ENCODE measurements at regions not wholly inside any gene's neighbourhood (a gene's known extent, or its start where the extent isn't known, plus 50 kb on each side); places are given as distances from the start of the nearest gene placed in this dataset.

DNA sequence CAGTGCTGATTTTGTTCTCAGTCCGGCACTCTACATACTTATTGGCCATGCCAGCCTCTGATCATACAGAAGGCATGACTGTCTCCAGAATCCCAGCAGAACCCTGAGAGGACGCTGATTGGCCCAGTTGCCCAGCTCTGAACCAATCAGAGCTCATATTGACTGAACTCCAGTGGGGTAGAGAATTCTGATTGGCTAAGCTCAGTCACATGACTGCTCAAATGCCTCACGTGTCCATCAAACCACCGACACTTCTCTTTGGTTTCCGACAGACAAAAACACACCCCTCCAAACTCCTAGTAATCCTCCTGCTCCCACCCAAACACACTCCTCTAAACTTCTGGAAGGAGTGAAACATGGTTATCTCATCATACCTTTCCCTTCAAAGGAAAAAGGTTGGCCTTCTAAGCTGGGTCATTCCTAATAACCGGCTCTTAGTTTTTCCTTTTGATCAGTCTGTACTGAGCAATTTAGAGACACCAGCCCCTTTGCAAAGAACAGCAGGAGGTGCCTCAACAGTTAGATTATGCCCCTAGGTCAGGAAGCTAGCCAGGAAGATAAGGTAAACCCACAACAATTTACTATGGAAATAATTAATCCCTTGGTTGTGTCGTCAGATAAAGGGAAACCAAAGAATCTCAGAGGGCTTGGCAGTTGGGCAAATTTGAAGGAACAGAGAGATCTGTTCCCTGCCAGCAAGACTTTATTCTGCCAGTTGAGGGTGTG lies 187.8 kb downstream of the TLE3 start:
- H3K9me3 ChIP-seq, result no peaks in the 10 kb centered on the region
- no peaks in the 10 kb centered on the region for H3K36me3 ChIP-seq
- no peaks in the 10 kb centered on the region for H3K27me3 ChIP-seq
- no peak overlapping the region for H3K4me3 ChIP-seq
- TF ChIP-seq POLR2AphosphoS5 (IDR thresholded peaks at IDR 0.05), result no peak
- TF ChIP-seq, protein P1, sequence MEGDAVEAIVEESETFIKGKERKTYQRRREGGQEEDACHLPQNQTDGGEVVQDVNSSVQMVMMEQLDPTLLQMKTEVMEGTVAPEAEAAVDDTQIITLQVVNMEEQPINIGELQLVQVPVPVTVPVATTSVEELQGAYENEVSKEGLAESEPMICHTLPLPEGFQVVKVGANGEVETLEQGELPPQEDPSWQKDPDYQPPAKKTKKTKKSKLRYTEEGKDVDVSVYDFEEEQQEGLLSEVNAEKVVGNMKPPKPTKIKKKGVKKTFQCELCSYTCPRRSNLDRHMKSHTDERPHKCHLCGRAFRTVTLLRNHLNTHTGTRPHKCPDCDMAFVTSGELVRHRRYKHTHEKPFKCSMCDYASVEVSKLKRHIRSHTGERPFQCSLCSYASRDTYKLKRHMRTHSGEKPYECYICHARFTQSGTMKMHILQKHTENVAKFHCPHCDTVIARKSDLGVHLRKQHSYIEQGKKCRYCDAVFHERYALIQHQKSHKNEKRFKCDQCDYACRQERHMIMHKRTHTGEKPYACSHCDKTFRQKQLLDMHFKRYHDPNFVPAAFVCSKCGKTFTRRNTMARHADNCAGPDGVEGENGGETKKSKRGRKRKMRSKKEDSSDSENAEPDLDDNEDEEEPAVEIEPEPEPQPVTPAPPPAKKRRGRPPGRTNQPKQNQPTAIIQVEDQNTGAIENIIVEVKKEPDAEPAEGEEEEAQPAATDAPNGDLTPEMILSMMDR (IDR thresholded peaks at IDR 0.05), result no peak
- no peak for TF ChIP-seq POLR2A (IDR thresholded peaks at IDR 0.05)
- no peak overlapping the region for H3K27ac ChIP-seq
- DNase-seq (ENCODE audit: low spot score in 2 of 2), result no peak
- intact Hi-C loops (cut with DNase I; ENCODE audit: low total_unique reads), result no loop called here
- H3K4me1 ChIP-seq, result no peaks in the 10 kb centered on the region

DNA sequence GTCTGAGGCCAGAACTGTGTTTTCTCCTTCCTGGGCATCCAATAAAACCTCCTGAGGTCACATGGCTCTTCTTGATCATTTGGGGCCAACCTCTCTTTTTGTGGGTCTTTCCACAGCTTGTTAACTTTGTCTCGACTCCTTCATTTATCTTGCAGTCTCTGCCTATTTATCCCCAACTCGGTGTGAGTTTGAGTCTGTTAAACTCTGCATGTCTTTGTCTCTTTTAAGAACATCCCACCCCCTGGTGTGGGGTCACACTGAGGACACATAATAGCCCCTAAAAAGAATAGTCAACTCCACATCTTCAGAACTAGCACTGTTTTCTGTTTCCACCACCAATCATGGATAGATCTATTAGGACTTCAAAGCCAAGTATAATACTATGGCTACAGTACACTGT lies 187.2 kb downstream of the TLE3 start:
- TF ChIP-seq POLR2AphosphoS5 (IDR thresholded peaks at IDR 0.05) (no peak), POLR2A (IDR thresholded peaks at IDR 0.05) (no peak)
- TF ChIP-seq, protein P1 (IDR thresholded peaks at IDR 0.05), result no peak
- intact Hi-C loops (cut with DNase I; ENCODE audit: low total_unique reads), result no loop called here
- no peak overlapping the region for H3K27ac ChIP-seq
- no peaks in the 10 kb centered on the region for H3K27me3 ChIP-seq
- H3K36me3 ChIP-seq, result no peaks in the 10 kb centered on the region
- H3K9me3 ChIP-seq, result no peaks in the 10 kb centered on the region
- no peak for DNase-seq (ENCODE audit: low spot score in 2 of 2)
- no peak overlapping the region for H3K4me3 ChIP-seq
- H3K4me1 ChIP-seq, result no peaks in the 10 kb centered on the region

DNA sequence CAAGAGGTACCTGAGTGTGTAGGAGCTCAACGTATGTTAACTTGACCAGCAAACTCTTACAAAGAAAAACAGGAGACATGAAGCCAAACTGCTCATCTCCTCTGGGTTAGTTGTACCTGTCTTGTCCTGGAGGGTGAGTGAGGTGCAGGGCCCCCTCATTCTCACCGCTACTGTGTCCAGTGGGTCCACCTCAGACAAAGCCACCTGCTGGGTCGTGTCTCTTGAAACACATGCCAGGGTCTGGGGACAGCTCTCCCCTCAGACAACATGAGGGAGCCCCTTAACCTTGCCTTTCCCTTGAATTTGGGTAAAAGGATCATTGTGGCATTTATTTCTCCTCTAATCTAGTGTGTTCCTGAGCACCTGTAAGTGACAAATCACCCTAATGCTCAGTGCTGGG lies 185.6 kb downstream of the TLE3 start:
- no peak for DNase-seq (ENCODE audit: low spot score in 2 of 2)
- no peak for TF ChIP-seq POLR2A (IDR thresholded peaks at IDR 0.05)
- no peaks in the 10 kb centered on the region for H3K36me3 ChIP-seq
- H3K27me3 ChIP-seq, result no peaks in the 10 kb centered on the region
- intact Hi-C loops (cut with DNase I; ENCODE audit: low total_unique reads), result no loop called here
- H3K4me3 ChIP-seq, result no peak overlapping the region
- H3K27ac ChIP-seq, result no peak overlapping the region
- H3K9me3 ChIP-seq, result no peaks in the 10 kb centered on the region
- no peaks in the 10 kb centered on the region for H3K4me1 ChIP-seq

DNA sequence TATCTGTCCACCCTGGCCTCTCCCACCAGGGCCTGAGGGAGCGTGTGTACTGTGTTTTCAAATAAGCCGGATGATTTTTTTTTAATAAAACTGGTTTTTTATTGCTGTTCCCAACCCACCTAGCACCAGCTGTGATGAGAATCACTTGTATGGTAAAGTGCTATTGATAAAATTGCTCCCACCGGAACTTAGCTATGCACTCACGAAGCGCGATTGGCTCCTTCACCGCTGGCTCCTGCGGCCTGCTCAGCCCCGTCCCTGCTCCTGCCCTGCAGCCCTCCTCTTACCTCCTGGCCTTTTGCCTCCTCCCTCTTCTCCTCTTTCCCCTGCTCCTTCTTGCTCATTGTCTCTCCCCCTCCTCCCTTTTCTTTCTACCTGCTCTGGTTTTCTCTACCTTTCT lies 183.7 kb downstream of the TLE3 start:
- H3K27ac ChIP-seq, result no peak overlapping the region
- DNase-seq (ENCODE audit: low spot score in 2 of 2), result no peak
- H3K4me3 ChIP-seq, result no peak overlapping the region
- intact Hi-C loops (cut with DNase I; ENCODE audit: low total_unique reads), result no loop called here
- no peaks in the 10 kb centered on the region for H3K36me3 ChIP-seq
- no peaks in the 10 kb centered on the region for H3K27me3 ChIP-seq
- no peaks in the 10 kb centered on the region for H3K4me1 ChIP-seq
- H3K9me3 ChIP-seq, result no peaks in the 10 kb centered on the region
- TF ChIP-seq, protein P1 (IDR thresholded peaks at IDR 0.05), result no peak
- TF ChIP-seq POLR2AphosphoS5 (IDR thresholded peaks at IDR 0.05) (no peak), POLR2A (IDR thresholded peaks at IDR 0.05) (no peak)

DNA sequence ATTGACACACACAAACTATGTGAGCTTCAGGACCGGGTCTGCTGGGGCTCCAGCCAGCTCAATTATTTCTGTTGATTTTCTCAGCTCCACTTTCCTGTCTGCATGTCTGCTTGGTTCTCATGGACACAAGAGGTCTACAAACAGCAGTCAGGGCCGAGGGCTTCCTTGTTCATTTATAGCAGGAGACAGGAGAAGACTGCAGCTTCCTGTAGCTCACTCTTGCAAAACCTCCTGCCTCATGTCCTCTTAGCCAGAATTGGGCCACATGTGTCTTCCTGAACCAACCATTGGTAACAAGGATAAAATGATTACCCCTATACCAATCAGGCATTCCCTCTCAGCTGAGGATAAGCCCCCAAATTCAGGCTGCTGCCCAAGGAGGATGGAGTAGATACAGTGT lies 182.8 kb downstream of the TLE3 start:
- H3K4me3 ChIP-seq, result no peak overlapping the region
- no peaks in the 10 kb centered on the region for H3K27me3 ChIP-seq
- intact Hi-C loops (cut with DNase I; ENCODE audit: low total_unique reads), result no loop called here
- no peaks in the 10 kb centered on the region for H3K4me1 ChIP-seq
- DNase-seq (ENCODE audit: low spot score in 2 of 2), result no peak
- no peak overlapping the region for H3K27ac ChIP-seq
- no peaks in the 10 kb centered on the region for H3K36me3 ChIP-seq
- no peaks in the 10 kb centered on the region for H3K9me3 ChIP-seq
- TF ChIP-seq, protein P1 (IDR thresholded peaks at IDR 0.05), result no peak
- TF ChIP-seq POLR2A (IDR thresholded peaks at IDR 0.05) (no peak), POLR2AphosphoS5 (IDR thresholded peaks at IDR 0.05) (no peak)
